Neural progenitor cell (in vitro differentiated cells): ENCODE measurements at regions not wholly inside any gene's neighbourhood (a gene's known extent, or its start where the extent isn't known, plus 50 kb on each side); places are given as distances from the start of the nearest gene placed in this dataset.

ENCODE experiments used
- DNase-seq: peaks from one replicate; pipeline ENCODE4 v3.0.0-alpha.2; 2016; ENCODE audit warnings: low spot score
- H2AFZ ChIP-seq: fragments of 200-600 bp; sonication (generic); replicated peaks from 2 replicates; pipeline ENCODE4 v1.6.1; 2016; ENCODE audit warnings: antibody characterized with exemption
- H3F3A ChIP-seq: fragments of 200-600 bp; sonication (generic); 2 replicates; pipeline ENCODE4 v1.6.1; 2016; ENCODE audit warnings: antibody characterized with exemption, low read depth
- H3K27ac ChIP-seq: fragments of 200-600 bp; sonication (generic); 2 replicates; pipeline ENCODE4 v1.5.1; 2016; ENCODE audit warnings: mild to moderate bottlenecking
- H3K27me3 ChIP-seq: fragments of 200-600 bp; sonication (generic); 2 replicates; pipeline ENCODE4 v1.6.1; 2016; ENCODE audit warnings: mild to moderate bottlenecking, moderate library complexity
- H3K36me3 ChIP-seq: fragments of 200-600 bp; sonication (generic); 2 replicates; pipeline ENCODE4 v1.5.1; 2016
- H3K4me1 ChIP-seq: fragments of 200-600 bp; sonication (generic); 2 replicates; pipeline ENCODE4 v1.6.1; 2016; ENCODE audit warnings: mixed run types
- H3K4me2 ChIP-seq: fragments of 200-600 bp; sonication (generic); 2 replicates; pipeline ENCODE4 v1.6.1; 2016
- H3K4me3 ChIP-seq: fragments of 200-600 bp; sonication (generic); 2 replicates; pipeline ENCODE4 v1.5.1; 2016
- H3K79me2 ChIP-seq: fragments of 200-600 bp; sonication (generic); 2 replicates; pipeline ENCODE4 v1.6.1; 2016; ENCODE audit warnings: low read depth
- H3K9ac ChIP-seq: fragments of 200-600 bp; sonication (generic); 2 replicates; pipeline ENCODE4 v1.6.1; 2016
- H3K9me3 ChIP-seq: fragments of 200-600 bp; sonication (generic); 2 replicates; pipeline ENCODE4 v1.5.1; 2016; ENCODE audit warnings: low read depth
- H4K20me1 ChIP-seq: fragments of 200-600 bp; sonication (generic); 2 replicates; pipeline ENCODE4 v1.6.1; 2016; ENCODE audit warnings: low read depth
- H3K27ac Mint-ChIP-seq: 3 replicates; pipeline ENCODE4 v1.8.0; 2021; ENCODE audit warnings: mixed read lengths
- H3K27me3 Mint-ChIP-seq: 2 replicates; pipeline ENCODE4 v1.8.0; 2022; ENCODE audit warnings: low read depth, mild to moderate bottlenecking, inconsistent platforms, moderate library complexity, mixed read lengths; ENCODE audit not compliant: insufficient read depth
- H3K36me3 Mint-ChIP-seq: 3 replicates; pipeline ENCODE4 v1.8.0; 2021; ENCODE audit warnings: mixed read lengths
- H3K4me1 Mint-ChIP-seq: 3 replicates; pipeline ENCODE4 v1.8.0; 2021; ENCODE audit warnings: mixed read lengths
- H3K4me3 Mint-ChIP-seq: 3 replicates; pipeline ENCODE4 v1.8.0; 2021; ENCODE audit warnings: mild to moderate bottlenecking, moderate library complexity, mixed read lengths
- H3K9me3 Mint-ChIP-seq: 3 replicates; pipeline ENCODE4 v1.8.0; 2020; ENCODE audit warnings: mixed read lengths
- EZH2 ChIP-seq: fragments of 200-600 bp; sonication (generic); IDR thresholded peaks from 2 replicates; pipeline ENCODE4 v1.6.1; 2017; ENCODE audit warnings: antibody characterized with exemption, mild to moderate bottlenecking, moderate library complexity
- EZH2phosphoT487 ChIP-seq: fragments of 200-600 bp; sonication (generic); IDR thresholded peaks from 2 replicates; pipeline ENCODE4 v1.6.1; 2017; ENCODE audit warnings: antibody characterized with exemption
- TF ChIP-seq, protein P1 (sequence below): fragments of 200-600 bp; sonication (generic); IDR thresholded peaks from 2 replicates; pipeline ENCODE4 v1.5.1; 2017; ENCODE audit warnings: antibody characterized with exemption, mild to moderate bottlenecking

- no peak for DNase-seq
- peaks cover 3% of the 10 kb centered on the region for H3K4me1 ChIP-seq
- no peaks in the 10 kb centered on the region for H3F3A ChIP-seq
- Mint-ChIP-seq H3K4me3 (no peak overlapping the region), H3K36me3 (no peaks in the 10 kb centered on the region), H3K4me1 (no peaks in the 10 kb centered on the region), H3K27me3 (no peaks in the 10 kb centered on the region), H3K27ac (no peak overlapping the region), H3K9me3 (no peaks in the 10 kb centered on the region)
- TF ChIP-seq, protein P1, sequence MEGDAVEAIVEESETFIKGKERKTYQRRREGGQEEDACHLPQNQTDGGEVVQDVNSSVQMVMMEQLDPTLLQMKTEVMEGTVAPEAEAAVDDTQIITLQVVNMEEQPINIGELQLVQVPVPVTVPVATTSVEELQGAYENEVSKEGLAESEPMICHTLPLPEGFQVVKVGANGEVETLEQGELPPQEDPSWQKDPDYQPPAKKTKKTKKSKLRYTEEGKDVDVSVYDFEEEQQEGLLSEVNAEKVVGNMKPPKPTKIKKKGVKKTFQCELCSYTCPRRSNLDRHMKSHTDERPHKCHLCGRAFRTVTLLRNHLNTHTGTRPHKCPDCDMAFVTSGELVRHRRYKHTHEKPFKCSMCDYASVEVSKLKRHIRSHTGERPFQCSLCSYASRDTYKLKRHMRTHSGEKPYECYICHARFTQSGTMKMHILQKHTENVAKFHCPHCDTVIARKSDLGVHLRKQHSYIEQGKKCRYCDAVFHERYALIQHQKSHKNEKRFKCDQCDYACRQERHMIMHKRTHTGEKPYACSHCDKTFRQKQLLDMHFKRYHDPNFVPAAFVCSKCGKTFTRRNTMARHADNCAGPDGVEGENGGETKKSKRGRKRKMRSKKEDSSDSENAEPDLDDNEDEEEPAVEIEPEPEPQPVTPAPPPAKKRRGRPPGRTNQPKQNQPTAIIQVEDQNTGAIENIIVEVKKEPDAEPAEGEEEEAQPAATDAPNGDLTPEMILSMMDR, result no peak
- no peak for TF ChIP-seq EZH2phosphoT487
- no peak overlapping the region for H2AFZ ChIP-seq
- H3K4me3 ChIP-seq, result no peak overlapping the region
- H3K27ac ChIP-seq, result no peak overlapping the region
- H3K79me2 ChIP-seq, result no peaks in the 10 kb centered on the region
- no peaks in the 10 kb centered on the region for H3K9me3 ChIP-seq
- H3K36me3 ChIP-seq, result no peaks in the 10 kb centered on the region
- no peak overlapping the region for H3K4me2 ChIP-seq
- H4K20me1 ChIP-seq, result no peaks in the 10 kb centered on the region
- no peaks in the 10 kb centered on the region for H3K27me3 ChIP-seq
- H3K9ac ChIP-seq, result no peak overlapping the region
Observed at GRCh38 chr6:119873107-119873506, 523.5 kb upstream of the MAN1A1 start.

DNA sequence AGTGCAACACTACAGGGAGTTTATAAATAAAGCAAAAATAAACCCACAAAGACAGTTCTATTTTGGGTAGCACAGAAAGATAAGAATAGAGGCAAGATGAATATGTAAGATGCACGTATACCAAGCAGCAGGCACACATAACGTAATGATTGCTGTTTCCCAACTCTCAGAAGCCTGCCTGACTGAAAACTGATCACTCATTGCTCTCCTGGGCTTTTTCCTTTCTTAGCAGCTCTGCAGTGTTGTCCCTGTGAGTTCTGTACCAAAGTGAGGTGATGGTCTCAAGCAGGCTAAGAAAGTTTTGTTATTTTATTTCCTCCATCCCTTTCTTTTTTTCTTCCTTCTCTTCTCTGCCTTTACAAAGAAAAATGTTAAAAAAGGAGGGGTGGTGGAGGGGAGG, 522.0 kb upstream of the MAN1A1 start:
- Mint-ChIP-seq H3K27me3 (peaks cover 2% of the 10 kb centered on the region), H3K9me3 (peaks cover under 1% of the 10 kb centered on the region), H3K27ac (no peak overlapping the region), H3K4me1 (no peaks in the 10 kb centered on the region), H3K36me3 (no peaks in the 10 kb centered on the region), H3K4me3 (no peak overlapping the region)
- no peak for DNase-seq
- H3K4me2 ChIP-seq, result no peak overlapping the region
- peak overlapping the region; percentile 30 for H2AFZ ChIP-seq
- no peaks in the 10 kb centered on the region for H3F3A ChIP-seq
- H3K27me3 ChIP-seq, result no peaks in the 10 kb centered on the region
- no peaks in the 10 kb centered on the region for H3K9me3 ChIP-seq
- no peak overlapping the region for H3K4me3 ChIP-seq
- no peak overlapping the region for H3K27ac ChIP-seq
- peaks cover 3% of the 10 kb centered on the region for H3K4me1 ChIP-seq
- no peaks in the 10 kb centered on the region for H4K20me1 ChIP-seq
- no peak overlapping the region for H3K9ac ChIP-seq
- no peaks in the 10 kb centered on the region for H3K36me3 ChIP-seq
- TF ChIP-seq, protein P1, result no peak
- TF ChIP-seq EZH2 (no peak), EZH2phosphoT487 (no peak)
- no peaks in the 10 kb centered on the region for H3K79me2 ChIP-seq

- H3K27ac Mint-ChIP-seq, result no peak overlapping the region
- H3K4me3 Mint-ChIP-seq, result no peak overlapping the region
- Histone ChIP-seq H2AFZ (no peak overlapping the region), H4K20me1 (no peaks in the 10 kb centered on the region), H3K36me3 (no peaks in the 10 kb centered on the region), H3K4me3 (no peak overlapping the region), H3K9me3 (no peaks in the 10 kb centered on the region), H3K27ac (no peak overlapping the region), H3K9ac (no peak overlapping the region), H3K79me2 (no peaks in the 10 kb centered on the region), H3K4me1 (peaks cover 3% of the 10 kb centered on the region), H3K4me2 (no peak overlapping the region), H3K27me3 (no peaks in the 10 kb centered on the region), H3F3A (no peaks in the 10 kb centered on the region)
- H3K4me1 Mint-ChIP-seq, result no peaks in the 10 kb centered on the region
- H3K9me3 Mint-ChIP-seq, result peaks cover 2% of the 10 kb centered on the region
- no peak for DNase-seq
- no peaks in the 10 kb centered on the region for H3K36me3 Mint-ChIP-seq
- TF ChIP-seq EZH2phosphoT487 (no peak), EZH2 (no peak)
- TF ChIP-seq, protein P1, result no peak
- H3K27me3 Mint-ChIP-seq, result peaks cover 2% of the 10 kb centered on the region
Observed at GRCh38 chr6:119865466-119866350, 516.1 kb upstream of the MAN1A1 start.
